GM23338 (cell line): ENCODE measurements at regions not wholly inside any gene's neighbourhood (a gene's known extent, or its start where the extent isn't known, plus 50 kb on each side); places are given as distances from the start of the nearest gene placed in this dataset.

ENCODE experiments used
- ATAC-seq: fragments of 200-7000 bp; cut with Tn5 transposase; 3 replicates; pipeline ENCODE4 v1.9.1; 2020
- DNase-seq: peaks from one replicate; pipeline ENCODE4 v3.0.0-alpha.2; 2015; ENCODE audit warnings: low spot score
- H2AFZ ChIP-seq: fragments of 200-600 bp; sonication (generic); 2 replicates; pipeline ENCODE4 v1.8.0; 2016; ENCODE audit warnings: antibody characterized with exemption, mild to moderate bottlenecking, moderate library complexity
- H3F3A ChIP-seq: fragments of 200-600 bp; sonication (generic); replicated peaks from 2 replicates; pipeline ENCODE4 v1.8.0; 2017; ENCODE audit warnings: antibody characterized with exemption, mixed run types, low read depth
- H3K27ac ChIP-seq: fragments of 200-600 bp; sonication (generic); 2 replicates; pipeline ENCODE4 v1.6.1; 2016; ENCODE audit warnings: low read depth
- H3K27me3 ChIP-seq: fragments of 200-600 bp; sonication (generic); 2 replicates; pipeline ENCODE4 v1.8.0; 2016; ENCODE audit warnings: mild to moderate bottlenecking, mixed run types, moderate library complexity; ENCODE audit not compliant: insufficient read depth
- H3K36me3 ChIP-seq: fragments of 200-600 bp; sonication (generic); 2 replicates; pipeline ENCODE4 v1.8.0; 2016; ENCODE audit warnings: mild to moderate bottlenecking; ENCODE audit not compliant: insufficient read depth
- H3K4me1 ChIP-seq: fragments of 200-600 bp; sonication (generic); 2 replicates; pipeline ENCODE4 v1.8.0; 2016; ENCODE audit warnings: mild to moderate bottlenecking, moderate library complexity; ENCODE audit not compliant: insufficient read depth
- H3K4me2 ChIP-seq: fragments of 200-600 bp; sonication (generic); 2 replicates; pipeline ENCODE4 v1.7.1; 2017; ENCODE audit warnings: mixed run types
- H3K4me3 ChIP-seq: fragments of 200-600 bp; sonication (generic); 2 replicates; pipeline ENCODE4 v1.6.1; 2016; ENCODE audit warnings: mixed run types
- H3K79me2 ChIP-seq: fragments of 200-600 bp; sonication (generic); replicated peaks from 2 replicates; pipeline ENCODE4 v1.8.0; 2017; ENCODE audit warnings: mild to moderate bottlenecking; ENCODE audit not compliant: insufficient read depth
- H3K9me2 ChIP-seq: fragments of 200-600 bp; sonication (generic); 2 replicates; pipeline ENCODE4 v1.8.0; 2017; ENCODE audit not compliant: insufficient read depth
- H4K20me1 ChIP-seq: fragments of 200-600 bp; sonication (generic); replicated peaks from 2 replicates; pipeline ENCODE4 v1.8.0; 2017; ENCODE audit warnings: mild to moderate bottlenecking; ENCODE audit not compliant: insufficient read depth
- H3K27ac Mint-ChIP-seq: 2 replicates; pipeline ENCODE4 v1.8.0; 2020; ENCODE audit warnings: inconsistent platforms, mild to moderate bottlenecking, moderate library complexity, mixed read lengths
- H3K27me3 Mint-ChIP-seq: 3 replicates; pipeline ENCODE4 v1.8.0; 2022; ENCODE audit warnings: low read depth, mild to moderate bottlenecking, moderate library complexity, mixed read lengths, inconsistent platforms; ENCODE audit not compliant: insufficient read depth, poor library complexity
- H3K36me3 Mint-ChIP-seq: 3 replicates; pipeline ENCODE4 v1.8.0; 2021; ENCODE audit warnings: low read depth, mild to moderate bottlenecking, inconsistent platforms, moderate library complexity, mixed read lengths
- H3K4me1 Mint-ChIP-seq: 3 replicates; pipeline ENCODE4 v1.8.0; 2020; ENCODE audit warnings: mild to moderate bottlenecking, inconsistent platforms, mixed read lengths
- H3K4me3 Mint-ChIP-seq: 3 replicates; pipeline ENCODE4 v1.8.0; 2021; ENCODE audit warnings: moderate library complexity, mild to moderate bottlenecking, inconsistent platforms, mixed read lengths
- H3K9me3 Mint-ChIP-seq: 3 replicates; pipeline ENCODE4 v1.8.0; 2020; ENCODE audit warnings: moderate library complexity, mild to moderate bottlenecking, inconsistent platforms, mixed read lengths
- CREB1 ChIP-seq: fragments of 250-450 bp; sonication (Bioruptor Pico); IDR thresholded peaks from 2 replicates; pipeline ENCODE4 v1.5.0; 2020; ENCODE audit warnings: low read depth, mild to moderate bottlenecking, moderate library complexity
- CTCF ChIP-seq, 2 experiments: fragments of 200-600 bp in 1 of 2; sonication (generic) in 1 of 2; conservative IDR thresholded peaks; 2 replicates each; pipeline versions ENCODE4 v1.5.1 to v1.6.1; 2016 to 2017; ENCODE audit warnings: antibody characterized with exemption in 2 of 2, low read depth in 2 of 2, mild to moderate bottlenecking in 2 of 2, moderate library complexity in 1 of 2
- ETS1 ChIP-seq: IDR thresholded peaks from 2 replicates; pipeline ENCODE4 v1.6.1; 2016; ENCODE audit warnings: antibody characterized with exemption
- EZH2 ChIP-seq: fragments of 200-600 bp; sonication (generic); IDR thresholded peaks from one replicate; pipeline ENCODE4 v1.8.0; 2017; ENCODE audit warnings: antibody characterized with exemption, mild to moderate bottlenecking, low read depth; ENCODE audit not compliant: unreplicated experiment
- EZH2phosphoT487 ChIP-seq: fragments of 200-600 bp; sonication (generic); IDR thresholded peaks from one replicate; pipeline ENCODE4 v1.8.1; 2018; ENCODE audit warnings: antibody characterized with exemption; ENCODE audit not compliant: unreplicated experiment
- JUNB ChIP-seq: IDR thresholded peaks from one replicate; pipeline ENCODE4 v1.6.1; 2016; ENCODE audit warnings: antibody characterized with exemption; ENCODE audit not compliant: unreplicated experiment
- NANOG ChIP-seq: IDR thresholded peaks from 2 replicates; pipeline ENCODE4 v1.6.1; 2016; ENCODE audit warnings: antibody characterized with exemption, borderline replicate concordance
- POLR2AphosphoS5 ChIP-seq: IDR thresholded peaks from 2 replicates; pipeline ENCODE4 v1.6.1; 2016; ENCODE audit warnings: antibody characterized with exemption, low read depth
- REST ChIP-seq: IDR thresholded peaks from one replicate; pipeline ENCODE4 v1.6.1; 2018; ENCODE audit warnings: antibody characterized with exemption; ENCODE audit not compliant: unreplicated experiment
- STAT1 ChIP-seq: IDR thresholded peaks from one replicate; pipeline ENCODE4 v1.6.1; 2016; ENCODE audit warnings: antibody characterized with exemption; ENCODE audit not compliant: unreplicated experiment
- ZNF114 ChIP-seq: fragments of 250-450 bp; sonication (Bioruptor Pico); IDR thresholded peaks from 2 replicates; pipeline ENCODE4 v1.5.0; 2020; ENCODE audit warnings: mild to moderate bottlenecking, moderate library complexity
- ZNF331 ChIP-seq: fragments of 250-450 bp; sonication (Bioruptor Pico); IDR thresholded peaks from 2 replicates; pipeline ENCODE4 v1.5.0; 2020; ENCODE audit warnings: low read depth, mild to moderate bottlenecking, moderate library complexity
- ZNF462 ChIP-seq: fragments of 250-450 bp; sonication (Bioruptor Pico); IDR thresholded peaks from 2 replicates; pipeline ENCODE4 v1.5.0; 2020; ENCODE audit warnings: mild to moderate bottlenecking, moderate library complexity

GRCh38 chr2:82075875-82076274 is 1771.3 kb upstream of the LRRTM1 start:
- no peak for ATAC-seq
- Histone ChIP-seq H3K36me3 (no peaks in the 10 kb centered on the region), H3K9me2 (no peaks in the 10 kb centered on the region), H2AFZ (no peak overlapping the region), H3K27me3 (no peaks in the 10 kb centered on the region), H3K27ac (no peak overlapping the region), H3K4me2 (no peak overlapping the region), H3K4me1 (no peaks in the 10 kb centered on the region), H4K20me1 (no peaks in the 10 kb centered on the region), H3K4me3 (no peak overlapping the region), H3K79me2 (no peaks in the 10 kb centered on the region), H3F3A (no peaks in the 10 kb centered on the region)
- Mint-ChIP-seq H3K27me3 (no peaks in the 10 kb centered on the region), H3K4me1 (no peaks in the 10 kb centered on the region), H3K4me3 (no peak overlapping the region), H3K9me3 (peaks cover 17% of the 10 kb centered on the region), H3K36me3 (peaks cover 10% of the 10 kb centered on the region; the same call in 2 of the 3 replicates), H3K27ac (no peak overlapping the region)
- TF ChIP-seq CTCF (conservative IDR thresholded peaks at IDR 0.05; ENCODE audit: low read depth in 2 of 2) (no peak), REST (no peak), CREB1 (CRISPR knock-in tag) (no peak), EZH2phosphoT487 (no peak), ZNF462 (CRISPR knock-in tag) (no peak), STAT1 (no peak), ETS1 (no peak), JUNB (no peak), POLR2AphosphoS5 (no peak), ZNF331 (CRISPR knock-in tag) (no peak), EZH2 (no peak), NANOG (no peak), ZNF114 (no peak)
- no peak for DNase-seq
